ENCODE measurements at regions not wholly inside any gene's neighbourhood (a gene's known extent, or its start where the extent isn't known, plus 50 kb on each side); places are given as distances from the start of the nearest gene placed in this dataset.

DNA sequence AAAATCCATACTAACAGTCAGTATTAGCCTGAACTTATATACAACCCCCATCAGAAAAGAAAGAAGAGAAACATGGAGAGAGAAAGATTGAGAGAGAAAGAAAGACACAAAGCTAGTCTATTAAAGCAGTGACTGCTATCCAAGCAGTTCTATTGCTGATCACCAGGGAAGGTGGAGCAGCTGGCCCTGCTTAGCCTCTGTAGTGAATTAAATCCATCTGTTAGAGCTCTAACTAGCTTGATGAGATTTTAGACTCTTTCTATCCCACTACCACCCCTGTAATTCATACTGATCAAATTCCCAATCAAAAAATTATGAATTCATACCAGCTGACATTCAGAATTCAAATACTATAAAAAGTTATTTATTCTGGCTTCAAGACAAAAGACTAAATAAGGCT, 486.0 kb upstream of the LRRN3 start:
- DNase-seq, result no peak

DNA sequence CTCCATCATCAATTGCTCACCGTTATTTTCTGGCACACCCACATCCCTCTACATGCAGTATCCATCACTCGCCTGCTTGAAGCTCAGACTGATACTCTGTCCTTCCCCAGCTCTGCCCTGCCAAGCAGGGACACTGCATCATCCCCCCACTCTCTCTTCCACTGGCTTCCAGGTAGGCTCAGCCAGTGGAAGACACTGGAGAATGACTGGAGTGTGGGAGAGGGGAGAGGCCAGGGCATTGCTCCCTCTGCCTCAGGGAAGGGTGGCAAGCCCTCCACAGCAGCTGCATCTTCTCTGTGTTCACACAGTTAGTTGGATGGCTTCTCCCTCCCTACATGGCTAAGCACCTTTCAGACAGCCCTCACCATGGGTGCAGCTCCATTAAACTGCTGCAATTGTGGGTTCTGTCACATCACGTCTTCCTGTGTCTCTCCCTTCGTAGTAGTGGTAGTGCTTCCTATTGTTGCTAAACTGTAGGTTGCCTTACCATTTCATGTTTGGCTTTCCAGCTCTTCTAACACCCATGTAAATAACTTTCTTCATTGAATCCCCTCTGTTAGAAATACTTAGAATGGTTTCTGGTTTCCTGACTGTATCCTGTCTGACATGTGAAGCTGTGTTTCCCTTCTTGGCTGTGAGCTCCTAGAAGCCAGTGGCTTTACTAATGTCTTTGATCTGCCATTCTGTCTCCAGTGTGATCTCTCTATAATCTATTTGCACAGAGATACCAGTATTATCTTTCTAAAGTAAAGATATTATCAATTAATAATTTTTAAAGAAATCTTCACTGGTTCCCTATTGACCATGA, 483.7 kb upstream of the LRRN3 start:
- no peak for DNase-seq

DNA sequence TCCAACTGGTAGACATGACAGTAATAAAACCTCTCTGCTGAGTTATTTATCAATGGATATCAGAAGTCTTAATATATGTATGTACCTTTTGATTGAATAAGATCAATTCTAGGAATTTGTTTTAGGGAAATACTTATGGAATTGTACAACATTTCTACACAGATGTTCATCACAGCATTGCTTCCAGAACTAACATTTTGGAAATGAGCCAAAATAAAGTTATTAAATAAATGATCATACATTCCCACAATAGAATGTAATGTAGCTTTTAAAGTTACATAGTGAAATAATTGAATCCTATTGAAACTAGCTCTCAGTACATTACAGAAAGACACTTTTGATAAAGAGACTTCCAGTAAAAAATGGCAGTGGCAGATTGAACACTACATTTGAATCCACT, 481.6 kb upstream of the LRRN3 start:
- no peak for DNase-seq

DNA sequence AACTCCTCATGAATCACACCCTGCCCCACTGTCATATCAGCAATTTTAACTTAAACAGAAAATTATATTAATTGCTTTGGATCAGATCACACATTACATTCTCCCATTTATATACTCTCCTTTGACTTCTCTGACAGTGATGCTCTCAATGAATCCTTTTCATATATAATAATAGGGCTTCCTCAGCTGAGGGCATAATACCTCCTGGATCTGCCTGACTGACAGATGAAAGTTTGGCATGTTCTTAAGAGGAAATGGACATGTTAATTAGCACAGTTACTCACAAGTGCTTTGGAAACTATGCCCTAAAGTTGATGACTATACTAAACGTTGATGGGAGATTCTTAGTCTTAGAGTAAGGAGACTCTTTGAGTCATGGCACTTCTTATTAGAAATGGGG, 478.2 kb upstream of the LRRN3 start:
- DNase-seq, result no peak
